ENCODE measurements at regions not wholly inside any gene's neighbourhood (a gene's known extent, or its start where the extent isn't known, plus 50 kb on each side); places are given as distances from the start of the nearest gene placed in this dataset.

DNA sequence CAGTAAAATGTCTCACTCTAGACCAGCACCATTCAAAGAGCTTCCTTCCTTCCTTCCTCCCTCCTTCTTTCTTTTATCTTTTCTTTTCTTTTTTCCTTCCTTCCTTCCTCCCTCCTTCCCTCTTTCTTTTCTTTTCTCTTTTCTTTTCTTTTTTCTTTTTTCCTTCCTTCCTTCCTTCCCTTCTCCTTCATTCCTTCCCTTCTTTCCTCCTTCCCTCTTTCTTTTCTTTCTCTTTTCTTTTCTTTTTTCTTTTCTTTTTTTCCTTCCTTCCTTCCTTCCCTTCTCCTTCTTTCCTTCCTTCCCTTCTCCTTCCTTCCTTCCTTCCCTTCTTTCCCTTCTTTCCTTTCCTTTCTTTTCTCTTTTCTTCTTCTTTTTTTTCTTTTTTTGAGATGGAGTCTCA, 985.1 kb downstream of the DSC3 start:
- Histone ChIP-seq H3K27ac (ENCODE audit: low read depth, low read length, poor library complexity, severe bottlenecking) (no peak overlapping the region), H3K4me3 (ENCODE audit: low read depth, low read length, poor library complexity, severe bottlenecking) (no peak overlapping the region), H3K27me3 (replicated peaks; ENCODE audit: insufficient read depth, low read depth, low read length, poor library complexity) (peaks cover 9% of the 10 kb centered on the region), H3K4me1 (ENCODE audit: insufficient read depth, low read length, poor library complexity, severe bottlenecking) (no peaks in the 10 kb centered on the region), H3K9me3 (ENCODE audit: low read depth, low read length, poor library complexity, severe bottlenecking) (no peaks in the 10 kb centered on the region), H3K36me3 (ENCODE audit: insufficient read depth, low read length, poor library complexity, severe bottlenecking) (no peaks in the 10 kb centered on the region)
- intact Hi-C loops (cut with micrococcal nuclease; ENCODE audit: unreplicated experiment), result no loop called here
- BruUV-seq (replicated peaks), result no TSS peak
- ChIA-PET POLR2A (ENCODE audit: low non-redundant PET) (no interaction called here), CTCF (no interaction called here)
- DNase-seq (ENCODE audit: low spot score), result no peak
- TF ChIP-seq EZH2 (IDR thresholded peaks at IDR 0.05; ENCODE audit: borderline replicate concordance, low read depth, low read length, poor library complexity, severe bottlenecking), result no peak
- TF ChIP-seq, protein P1, sequence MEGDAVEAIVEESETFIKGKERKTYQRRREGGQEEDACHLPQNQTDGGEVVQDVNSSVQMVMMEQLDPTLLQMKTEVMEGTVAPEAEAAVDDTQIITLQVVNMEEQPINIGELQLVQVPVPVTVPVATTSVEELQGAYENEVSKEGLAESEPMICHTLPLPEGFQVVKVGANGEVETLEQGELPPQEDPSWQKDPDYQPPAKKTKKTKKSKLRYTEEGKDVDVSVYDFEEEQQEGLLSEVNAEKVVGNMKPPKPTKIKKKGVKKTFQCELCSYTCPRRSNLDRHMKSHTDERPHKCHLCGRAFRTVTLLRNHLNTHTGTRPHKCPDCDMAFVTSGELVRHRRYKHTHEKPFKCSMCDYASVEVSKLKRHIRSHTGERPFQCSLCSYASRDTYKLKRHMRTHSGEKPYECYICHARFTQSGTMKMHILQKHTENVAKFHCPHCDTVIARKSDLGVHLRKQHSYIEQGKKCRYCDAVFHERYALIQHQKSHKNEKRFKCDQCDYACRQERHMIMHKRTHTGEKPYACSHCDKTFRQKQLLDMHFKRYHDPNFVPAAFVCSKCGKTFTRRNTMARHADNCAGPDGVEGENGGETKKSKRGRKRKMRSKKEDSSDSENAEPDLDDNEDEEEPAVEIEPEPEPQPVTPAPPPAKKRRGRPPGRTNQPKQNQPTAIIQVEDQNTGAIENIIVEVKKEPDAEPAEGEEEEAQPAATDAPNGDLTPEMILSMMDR (conservative IDR thresholded peaks at IDR 0.05; ENCODE audit: low read depth, low read length), result no peak

DNA sequence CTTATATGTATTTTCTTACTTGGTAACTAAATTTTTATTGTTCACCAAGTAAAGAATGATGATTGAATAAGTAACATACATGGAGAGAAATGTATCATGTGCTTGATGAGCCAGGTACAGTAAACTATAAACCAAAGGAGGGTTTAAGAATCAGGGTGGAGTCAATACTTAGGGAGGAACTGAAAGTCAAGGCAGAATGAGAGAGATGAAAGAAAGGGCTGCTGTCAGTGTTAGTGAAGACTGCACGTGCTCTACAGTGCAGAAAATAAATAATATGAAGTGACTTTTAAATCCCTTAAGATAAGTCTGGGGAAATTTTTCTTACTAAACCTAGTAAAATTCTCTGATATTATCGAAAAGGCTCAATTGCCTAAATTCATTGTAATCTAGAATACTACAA, 986.0 kb downstream of the DSC3 start:
- CTCF ChIA-PET, result no interaction called here
- H3K36me3 ChIP-seq (ENCODE audit: insufficient read depth, low read length, poor library complexity, severe bottlenecking), result no peaks in the 10 kb centered on the region
- H3K4me1 ChIP-seq (ENCODE audit: insufficient read depth, low read length, poor library complexity, severe bottlenecking), result no peaks in the 10 kb centered on the region
- no peak for TF ChIP-seq EZH2 (IDR thresholded peaks at IDR 0.05; ENCODE audit: borderline replicate concordance, low read depth, low read length, poor library complexity, severe bottlenecking)
- TF ChIP-seq, protein P1 (conservative IDR thresholded peaks at IDR 0.05; ENCODE audit: low read depth, low read length), result no peak
- no peak for DNase-seq (ENCODE audit: low spot score)
- POLR2A ChIA-PET (ENCODE audit: low non-redundant PET), result no interaction called here
- H3K27me3 ChIP-seq (replicated peaks; ENCODE audit: insufficient read depth, low read depth, low read length, poor library complexity), result peaks cover 9% of the 10 kb centered on the region
- H3K4me3 ChIP-seq (ENCODE audit: low read depth, low read length, poor library complexity, severe bottlenecking), result no peak overlapping the region
- intact Hi-C loops (cut with micrococcal nuclease; ENCODE audit: unreplicated experiment), result no loop called here
- no TSS peak for BruUV-seq (replicated peaks)
- H3K9me3 ChIP-seq (ENCODE audit: low read depth, low read length, poor library complexity, severe bottlenecking), result no peaks in the 10 kb centered on the region
- no peak overlapping the region for H3K27ac ChIP-seq (ENCODE audit: low read depth, low read length, poor library complexity, severe bottlenecking)

DNA sequence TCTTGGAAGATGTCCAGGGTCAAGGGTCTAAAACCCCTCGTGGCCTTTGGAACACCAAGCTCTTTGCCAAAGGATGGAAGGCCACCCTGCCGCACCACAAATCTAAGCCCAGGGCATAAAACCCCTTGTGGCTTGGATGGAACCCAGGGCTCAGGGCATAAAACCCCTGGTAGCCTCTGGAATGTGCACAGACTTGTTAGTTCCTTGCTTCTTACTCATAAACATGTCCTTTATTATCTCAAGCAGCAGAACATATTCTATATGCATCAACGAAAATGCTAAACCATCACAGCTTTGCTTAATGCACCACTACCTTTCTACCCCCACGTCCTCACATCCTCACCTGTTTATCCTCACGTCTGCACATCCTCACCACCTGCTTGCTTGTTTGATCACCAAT, 998.0 kb downstream of the DSC3 start:
- Histone ChIP-seq H3K4me3 (ENCODE audit: low read depth, low read length, poor library complexity, severe bottlenecking) (no peak overlapping the region), H3K9me3 (ENCODE audit: low read depth, low read length, poor library complexity, severe bottlenecking) (no peaks in the 10 kb centered on the region), H3K36me3 (ENCODE audit: insufficient read depth, low read length, poor library complexity, severe bottlenecking) (no peaks in the 10 kb centered on the region), H3K27ac (ENCODE audit: low read depth, low read length, poor library complexity, severe bottlenecking) (no peak overlapping the region), H3K4me1 (ENCODE audit: insufficient read depth, low read length, poor library complexity, severe bottlenecking) (no peaks in the 10 kb centered on the region), H3K27me3 (replicated peaks; ENCODE audit: insufficient read depth, low read depth, low read length, poor library complexity) (no peaks in the 10 kb centered on the region)
- intact Hi-C loops (cut with micrococcal nuclease; ENCODE audit: unreplicated experiment), result no loop called here
- BruUV-seq (replicated peaks), result no TSS peak
- TF ChIP-seq EZH2 (IDR thresholded peaks at IDR 0.05; ENCODE audit: borderline replicate concordance, low read depth, low read length, poor library complexity, severe bottlenecking), result no peak
- TF ChIP-seq, protein P1 (conservative IDR thresholded peaks at IDR 0.05; ENCODE audit: low read depth, low read length), result no peak
- CTCF ChIA-PET, result no interaction called here
- no peak for DNase-seq (ENCODE audit: low spot score)
- POLR2A ChIA-PET (ENCODE audit: low non-redundant PET), result no interaction called here

All from A673 (cell line).